WTC11 (cell line): ENCODE measurements at regions not wholly inside any gene's neighbourhood (a gene's known extent, or its start where the extent isn't known, plus 50 kb on each side); places are given as distances from the start of the nearest gene placed in this dataset.

Experiments used
- E2F1 ChIP-seq: sonication (generic); formaldehyde crosslinking; IDR thresholded peaks from 2 replicates; pipeline ENCODE4 v1.8.0; 2022; ENCODE audit warnings: mild to moderate bottlenecking, missing genetic modification reagents
- SMAD3 ChIP-seq: sonication (generic); formaldehyde crosslinking; IDR thresholded peaks from 2 replicates; pipeline ENCODE4 v1.8.0; 2022; ENCODE audit warnings: missing genetic modification reagents, mild to moderate bottlenecking, borderline replicate concordance
- ZBTB21 ChIP-seq: sonication (generic); formaldehyde crosslinking; IDR thresholded peaks from 2 replicates; pipeline ENCODE4 v1.8.1; 2023; ENCODE audit warnings: mild to moderate bottlenecking, missing genetic modification reagents, borderline replicate concordance

GRCh38 chr6:43879722-43880121 lies 109.7 kb downstream of the VEGFA start:
- TF ChIP-seq SMAD3 (no peak), E2F1 (CRISPR knock-in tag) (no peak), ZBTB21 (CRISPR knock-in tag) (no peak)
